HG02678 (cell line): ENCODE measurements at regions not wholly inside any gene's neighbourhood (a gene's known extent, or its start where the extent isn't known, plus 50 kb on each side); places are given as distances from the start of the nearest gene placed in this dataset.

ENCODE experiments used
- ATAC-seq: cut with Tn5 transposase; IDR thresholded peaks from one replicate; pipeline ENCODE4 v1.9.1; 2021; ENCODE audit warnings: mild to moderate bottlenecking, moderate library complexity; ENCODE audit not compliant: unreplicated experiment

- no peak for ATAC-seq
Measured at GRCh38 chr11:30153008-30153407, 77.8 kb upstream of the FSHB start.

GRCh38 chr11:30155428-30155827, 75.4 kb upstream of the FSHB start:
- ATAC-seq: no peak

GRCh38 chr11:30159546-30159945, 71.3 kb upstream of the FSHB start:
- no peak for ATAC-seq

GRCh38 chr11:30165652-30166051, 65.2 kb upstream of the FSHB start:
- ATAC-seq: no peak

- ATAC-seq: no peak
Measured at GRCh38 chr11:30171661-30172060, 59.2 kb upstream of the FSHB start.

- no peak for ATAC-seq
Measured at GRCh38 chr11:30172158-30172557, 58.7 kb upstream of the FSHB start.

GRCh38 chr11:30172883-30173311, 57.9 kb upstream of the FSHB start:
- ATAC-seq: no peak

- no peak for ATAC-seq
Measured at GRCh38 chr11:30174265-30175020, 56.4 kb upstream of the FSHB start.
